GM19328 (cell line): ENCODE measurements at regions not wholly inside any gene's neighbourhood (a gene's known extent, or its start where the extent isn't known, plus 50 kb on each side); places are given as distances from the start of the nearest gene placed in this dataset.

Experiments used
- ATAC-seq: cut with Tn5 transposase; IDR thresholded peaks from one replicate; pipeline ENCODE4 v1.9.1; 2021; ENCODE audit warnings: mild to moderate bottlenecking, moderate library complexity; ENCODE audit not compliant: unreplicated experiment

DNA sequence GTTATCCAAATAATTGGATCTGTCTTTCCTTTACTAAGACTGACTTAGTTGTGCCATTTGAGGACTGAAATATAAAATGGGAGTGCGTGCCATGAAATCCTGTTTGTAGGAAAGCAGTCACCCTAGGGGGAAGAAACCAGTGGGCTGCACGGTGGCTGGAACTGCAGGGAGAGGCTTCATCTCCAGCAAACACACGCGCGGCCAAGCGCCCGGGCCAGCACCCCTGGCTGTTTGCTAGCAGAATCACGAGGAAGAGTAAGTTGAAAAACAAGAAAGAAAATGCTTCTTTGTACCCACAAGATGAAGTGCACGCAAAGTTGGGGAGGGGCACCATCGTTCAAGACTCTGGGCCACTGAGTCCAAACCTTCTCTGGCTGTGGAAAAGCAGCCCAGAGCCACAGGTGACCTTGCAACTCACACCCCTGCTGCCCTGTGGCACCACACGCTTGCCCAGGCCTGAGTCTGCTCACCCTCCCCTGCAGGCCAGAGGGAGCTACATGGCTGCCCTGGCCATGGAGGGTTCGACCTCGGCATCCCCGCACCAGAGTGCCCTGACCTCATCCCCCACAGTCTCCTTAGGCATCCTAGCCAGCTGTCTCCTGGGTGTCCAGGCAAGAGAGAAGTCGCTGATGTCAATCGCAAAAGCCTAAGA is 55.2 kb downstream of the IRX2 start:
- no peak for ATAC-seq

DNA sequence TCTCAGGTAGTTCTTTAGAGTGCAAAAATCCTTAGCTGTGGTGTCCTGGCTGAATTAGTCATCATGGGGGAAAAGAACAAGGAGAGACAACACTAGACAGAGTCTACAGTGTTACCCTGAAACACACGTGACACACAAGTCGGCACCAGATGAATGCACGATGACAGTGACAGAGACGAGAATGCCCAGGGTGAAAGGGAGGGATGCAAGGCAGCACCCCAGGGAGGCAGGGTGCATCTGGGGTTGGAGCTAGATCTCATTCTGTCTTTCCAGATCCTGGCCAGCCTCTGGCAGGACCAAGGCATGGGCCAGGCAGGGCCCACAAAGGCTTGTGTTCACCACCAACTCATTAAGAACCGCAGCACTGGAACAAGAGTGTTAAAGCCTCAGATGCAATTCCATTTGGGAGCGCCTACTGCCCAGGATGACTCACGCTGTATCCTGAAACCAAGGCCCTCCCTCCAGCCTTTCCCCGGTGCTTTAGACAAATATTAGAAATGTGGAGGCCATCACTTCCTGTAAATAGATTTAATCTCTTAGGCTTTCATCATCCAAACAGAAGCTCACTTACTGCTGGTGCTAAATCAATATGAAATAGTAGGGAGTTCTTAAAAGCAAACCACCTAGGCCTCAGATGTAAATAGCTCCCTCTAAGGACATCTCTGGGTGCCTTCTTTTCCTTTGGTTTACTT is 56.1 kb downstream of the IRX2 start:
- ATAC-seq = no peak

DNA sequence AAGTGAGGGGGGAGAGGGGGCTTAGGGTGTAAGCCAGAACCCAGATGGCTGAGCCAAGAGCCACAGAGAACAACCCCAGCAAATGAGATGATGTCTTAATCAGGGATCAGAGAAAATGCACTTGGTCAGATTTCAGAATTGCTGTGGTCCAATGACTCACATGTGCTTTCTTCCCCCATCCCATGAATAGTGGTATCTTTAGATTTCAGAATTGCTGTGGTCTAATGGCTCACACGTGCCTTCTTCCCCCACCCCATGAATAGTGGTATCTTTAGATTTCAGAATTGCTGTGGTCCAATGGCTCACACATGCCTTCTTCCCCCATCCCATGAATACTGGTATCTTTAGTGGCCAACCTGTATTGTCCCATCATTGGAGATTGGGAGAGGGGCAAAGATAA is 59.9 kb downstream of the IRX2 start:
- ATAC-seq = no peak

DNA sequence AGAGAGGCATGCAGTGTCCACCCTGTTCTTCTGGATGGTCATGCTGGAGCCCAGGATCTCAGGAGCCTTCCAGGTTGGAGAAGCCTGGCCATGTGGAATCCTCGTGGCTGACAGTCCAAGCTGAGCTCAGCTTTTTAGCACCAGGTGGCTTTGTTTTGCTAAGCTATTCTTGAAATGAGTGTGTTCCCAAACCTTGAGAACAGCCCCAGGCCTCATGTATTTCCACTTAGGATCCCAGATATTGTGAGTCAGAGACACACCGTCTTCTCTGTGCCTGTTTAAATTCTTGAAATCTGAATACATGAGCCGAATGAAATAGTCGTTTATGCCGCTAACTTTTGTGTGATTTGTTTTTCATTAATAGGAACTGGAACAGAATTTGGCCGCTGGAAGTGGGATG is 61.2 kb downstream of the IRX2 start:
- no peak for ATAC-seq

DNA sequence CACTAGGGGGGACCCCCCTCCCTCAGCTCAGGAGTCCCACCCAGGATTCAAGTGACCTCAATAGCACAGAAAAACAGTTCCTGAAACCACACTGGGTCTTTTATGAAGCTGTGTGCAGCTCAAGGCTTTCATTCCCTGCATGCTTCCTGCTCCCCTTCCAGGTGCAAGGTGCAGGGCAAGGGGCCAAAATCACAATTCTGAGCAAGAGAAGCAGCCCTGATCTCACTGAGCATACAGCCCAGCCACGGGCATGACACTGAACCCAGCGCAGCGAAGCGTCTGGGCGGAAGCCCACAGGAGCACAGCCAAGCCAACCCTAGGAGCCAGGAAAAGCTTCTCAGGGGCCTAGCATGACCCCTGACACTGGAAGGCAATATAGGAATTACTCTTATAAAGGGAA is 62.9 kb downstream of the IRX2 start:
- ATAC-seq = no peak

DNA sequence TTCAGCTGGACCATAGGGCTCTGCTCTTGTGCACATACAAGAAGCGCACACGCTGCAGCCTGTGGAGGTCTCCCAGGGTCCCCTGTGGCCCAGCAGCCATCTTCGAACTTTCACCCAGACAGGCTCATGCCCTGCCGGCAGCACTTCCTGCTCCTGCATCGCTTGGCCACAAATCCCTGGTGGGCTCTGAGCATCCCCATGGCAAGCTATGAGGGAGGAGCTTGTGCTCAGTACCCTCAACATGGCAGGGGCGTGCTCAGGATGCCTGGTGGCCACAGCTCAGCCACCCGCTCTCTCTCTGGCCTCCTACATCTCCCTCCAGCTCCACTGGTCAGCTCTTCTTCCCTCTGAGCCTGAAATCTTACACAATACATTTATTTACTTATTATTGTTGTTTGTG is 63.7 kb downstream of the IRX2 start:
- no peak for ATAC-seq

DNA sequence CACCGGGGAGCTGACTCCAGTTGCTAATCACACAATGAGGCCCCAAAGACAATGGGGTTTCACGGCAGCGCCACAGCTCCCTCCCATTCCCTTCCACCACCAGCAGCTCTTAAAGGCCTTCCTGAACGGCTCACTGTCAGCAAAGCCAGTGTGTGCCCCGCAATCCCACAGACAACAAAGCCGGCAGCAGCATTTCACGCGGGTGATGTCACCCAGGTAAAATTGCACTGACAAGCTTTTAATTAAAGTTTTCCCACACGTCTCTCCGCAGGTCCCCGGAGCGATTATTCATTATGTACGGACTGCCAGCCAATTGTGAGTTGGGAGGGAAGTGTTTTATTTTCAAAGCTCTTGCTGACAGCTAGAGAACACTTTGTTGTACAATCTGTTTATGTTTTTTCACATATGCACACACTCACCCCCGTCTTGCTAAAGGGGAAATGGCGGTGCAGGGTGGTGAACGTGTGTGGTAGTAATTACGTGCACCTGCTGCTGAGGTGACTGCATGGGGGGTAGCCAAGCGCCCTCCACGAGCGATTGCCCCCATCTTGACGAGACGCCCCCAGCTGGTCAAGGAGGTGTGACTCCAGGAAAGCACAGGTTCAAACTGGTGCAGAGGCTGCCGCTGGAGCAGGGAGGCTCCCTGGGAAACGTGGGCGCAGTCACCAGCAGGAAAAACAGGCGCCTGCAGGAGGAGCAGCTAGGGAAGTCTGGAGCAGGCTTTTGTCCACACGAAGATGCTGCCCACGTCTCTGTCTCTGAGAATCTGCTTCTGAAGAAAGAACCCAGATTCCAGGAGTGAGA is 65.0 kb downstream of the IRX2 start:
- ATAC-seq = no peak

DNA sequence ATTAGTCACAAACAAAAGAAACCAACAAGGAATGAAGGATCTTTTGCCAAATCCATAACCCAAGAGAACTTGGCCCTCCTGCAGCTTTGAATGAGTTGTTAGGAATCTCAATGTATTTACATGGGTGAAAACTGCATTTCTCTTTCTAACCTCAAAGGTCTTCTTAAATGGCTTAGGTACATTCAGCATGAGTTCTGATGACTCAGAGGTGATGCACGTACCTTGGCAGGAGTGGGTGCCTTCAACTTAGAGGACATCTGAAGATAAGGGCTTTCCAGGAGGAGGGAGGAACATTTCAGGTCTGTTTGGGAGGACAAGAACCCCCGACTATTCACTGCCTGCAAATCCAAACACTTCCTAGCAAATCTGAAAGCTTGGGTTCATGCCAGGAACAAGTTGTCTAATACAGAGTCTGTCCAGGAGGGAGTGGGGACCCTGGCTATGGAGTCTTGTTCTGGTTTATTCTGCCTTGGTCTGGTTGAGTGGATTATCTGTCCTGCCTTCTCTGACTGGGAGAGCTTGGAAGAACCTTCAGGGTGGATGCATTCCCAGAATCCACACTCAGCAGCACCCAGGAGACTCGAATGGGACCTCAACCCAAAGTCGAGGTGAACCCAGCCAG is 65.7 kb downstream of the IRX2 start:
- ATAC-seq = no peak

DNA sequence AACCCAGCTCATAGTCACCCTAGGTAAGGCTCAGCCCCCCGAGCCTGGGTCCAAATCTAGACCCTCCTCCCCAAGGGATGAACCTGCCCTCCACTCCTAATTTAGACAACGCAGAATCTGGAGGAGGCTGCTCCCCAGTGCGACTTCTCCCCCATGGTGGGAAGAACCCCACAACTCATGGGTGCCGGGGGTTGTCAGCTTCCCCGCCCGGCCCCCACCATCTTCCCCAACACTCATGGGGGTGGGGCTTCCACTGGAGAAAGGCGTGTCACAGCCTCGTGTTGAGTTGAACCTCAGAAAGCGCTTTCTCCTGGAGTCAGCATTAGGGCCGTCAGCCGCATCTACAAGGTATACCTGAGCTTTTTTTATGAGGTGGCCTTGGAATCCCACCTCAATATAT is 66.9 kb downstream of the IRX2 start:
- ATAC-seq = no peak

DNA sequence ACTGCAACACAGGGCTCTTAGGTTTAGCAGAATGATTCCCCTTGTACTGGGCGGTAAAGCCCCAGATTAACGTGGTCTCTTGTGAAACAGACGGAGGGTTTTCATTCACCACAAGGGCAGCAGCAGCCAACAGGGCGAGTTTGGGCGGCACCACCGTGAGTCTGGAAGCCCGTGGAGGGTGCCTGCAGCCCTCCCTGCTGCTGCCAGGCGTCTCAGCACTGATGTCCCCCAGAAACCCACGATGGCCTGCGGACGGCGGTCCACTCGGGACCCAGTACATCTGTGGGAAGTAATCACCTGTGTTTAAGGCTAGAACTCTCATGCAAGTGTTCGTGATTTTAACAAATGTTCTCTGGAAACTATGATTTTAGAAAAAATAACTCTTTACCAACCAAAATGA is 67.8 kb downstream of the IRX2 start:
- ATAC-seq = no peak

DNA sequence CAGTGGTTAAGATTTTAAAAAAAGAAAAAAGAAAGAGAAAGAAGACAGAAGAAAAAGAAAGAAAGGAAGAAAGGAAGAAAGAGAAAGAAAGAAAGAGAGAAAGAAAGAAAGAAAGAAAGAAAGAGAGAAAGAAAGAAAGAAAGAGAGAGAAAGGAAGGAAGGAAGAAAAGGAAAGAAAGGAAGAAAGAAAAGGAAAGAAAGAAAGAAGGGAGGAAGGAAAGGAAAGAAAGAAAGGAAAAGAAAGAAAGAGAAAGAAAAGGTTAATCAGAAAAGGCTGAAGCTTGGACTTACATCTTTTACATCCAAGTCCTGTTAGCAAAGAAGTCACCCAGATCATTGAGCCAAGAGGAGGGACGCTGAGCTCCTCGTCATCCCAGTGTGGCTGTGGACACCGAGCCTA is 70.0 kb downstream of the IRX2 start:
- no peak for ATAC-seq

DNA sequence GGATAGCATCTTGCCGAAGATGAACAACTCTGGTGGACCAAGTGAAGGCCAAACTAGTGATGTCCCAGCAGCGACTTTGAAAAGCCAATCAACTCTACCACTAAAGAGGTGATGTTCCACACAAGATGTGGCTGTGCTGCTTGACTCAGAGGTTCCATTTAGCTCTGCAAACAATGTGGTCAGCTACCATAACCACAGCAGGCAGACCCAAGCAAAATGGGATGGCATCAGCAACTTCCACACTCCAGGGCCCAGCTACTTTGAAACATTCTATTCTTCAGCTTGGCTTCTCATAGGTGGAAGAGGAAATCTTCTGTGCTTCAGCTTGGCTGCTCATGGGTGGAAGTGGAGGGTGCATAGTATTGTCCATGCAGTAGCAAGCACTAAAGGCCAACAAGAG is 70.5 kb downstream of the IRX2 start:
- no peak for ATAC-seq

DNA sequence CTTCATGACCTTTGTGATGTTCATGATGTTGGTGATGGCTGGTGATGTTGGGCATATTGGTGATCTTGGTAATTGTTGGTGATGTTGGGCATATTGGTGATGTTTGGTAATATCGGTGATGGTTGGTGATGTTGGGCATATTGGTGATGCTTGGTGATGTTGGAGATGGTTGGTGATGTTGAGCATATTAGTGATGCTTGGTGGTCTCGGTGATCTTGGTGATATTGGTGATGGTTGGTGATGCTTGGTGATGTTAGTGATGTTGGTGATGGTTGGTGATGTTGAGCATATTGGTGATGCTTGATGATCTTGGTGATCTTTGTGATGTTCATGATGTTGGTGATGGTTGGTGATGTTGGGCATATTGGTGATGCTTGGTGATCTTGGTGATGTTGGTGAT is 73.8 kb downstream of the IRX2 start:
- no peak for ATAC-seq

DNA sequence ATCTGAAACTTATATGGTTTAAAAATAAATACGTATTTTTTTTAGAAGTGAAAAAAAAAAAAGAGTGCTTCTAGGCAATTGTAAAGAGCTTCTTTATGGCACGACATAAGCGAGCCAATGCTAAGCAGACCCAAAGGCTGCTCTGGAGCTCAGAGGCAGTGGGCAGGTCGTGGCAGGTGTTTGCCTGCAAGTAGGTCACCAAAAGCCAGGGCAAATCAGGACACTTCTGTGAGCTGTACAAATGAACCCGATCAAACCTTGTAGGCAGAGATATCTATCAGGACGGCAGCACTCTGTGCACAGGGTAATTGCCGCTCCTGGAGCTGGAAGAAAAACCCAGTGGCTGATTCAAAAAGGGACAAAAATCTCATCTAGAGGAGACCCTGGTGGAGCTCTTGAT is 75.9 kb downstream of the IRX2 start:
- ATAC-seq = no peak

DNA sequence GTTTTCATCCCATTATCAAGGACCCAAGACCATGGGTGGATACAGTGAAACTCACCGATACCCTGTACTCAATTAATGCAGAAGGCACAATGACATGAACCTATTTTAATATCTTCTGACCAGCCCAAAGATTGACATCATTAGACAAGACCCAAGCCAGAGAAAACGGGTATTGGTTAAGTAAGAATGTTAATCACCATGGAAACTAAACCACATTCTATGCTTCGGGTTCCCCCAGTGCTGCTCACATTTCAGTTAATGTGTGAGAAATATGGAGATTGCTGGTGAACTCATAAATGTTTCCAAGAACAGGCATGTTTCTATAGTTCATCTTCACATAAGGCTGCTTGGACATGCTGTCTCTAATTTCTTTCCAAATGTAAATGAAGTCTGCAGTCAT is 77.0 kb downstream of the IRX2 start:
- ATAC-seq = no peak

DNA sequence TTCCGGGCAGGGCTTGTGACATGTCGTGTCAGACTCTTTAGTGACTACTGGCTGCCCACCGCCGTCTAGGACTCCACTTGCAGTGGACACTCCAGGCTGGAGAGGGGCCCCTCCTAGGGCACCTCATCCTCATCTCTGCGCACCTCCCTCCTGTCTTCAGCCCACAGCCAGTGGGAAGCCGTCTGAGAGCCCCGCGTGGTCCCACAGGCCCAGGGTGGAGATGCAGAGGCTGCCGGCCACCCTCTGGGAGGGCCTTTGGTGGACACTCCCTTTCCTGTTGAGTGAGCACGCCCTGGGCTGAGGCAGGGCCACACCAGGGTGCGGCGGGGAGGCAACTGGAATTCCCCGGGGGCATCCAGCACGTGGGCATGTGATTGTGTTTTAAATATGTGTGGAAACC is 80.5 kb downstream of the IRX2 start:
- no peak for ATAC-seq

DNA sequence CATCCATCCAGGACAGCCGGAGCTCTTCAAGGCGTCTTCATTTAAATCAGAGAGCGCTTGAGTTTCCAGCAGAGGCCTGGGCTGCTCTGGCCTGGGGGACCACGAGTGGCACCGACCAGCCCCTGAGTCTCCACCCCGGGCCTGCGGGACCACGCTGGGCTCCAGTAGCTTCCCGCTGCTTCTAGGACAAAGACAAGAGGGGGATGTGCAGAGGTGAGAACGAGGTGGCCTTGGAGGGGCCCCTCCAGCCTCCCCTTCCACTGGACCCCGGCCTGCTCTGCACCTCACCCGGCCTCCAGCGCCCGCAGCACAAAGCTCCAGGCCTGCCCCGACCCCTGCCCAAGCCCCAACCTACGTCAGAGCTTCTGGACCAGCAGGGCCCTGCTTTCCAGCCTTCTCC is 81.6 kb downstream of the IRX2 start:
- no peak for ATAC-seq

DNA sequence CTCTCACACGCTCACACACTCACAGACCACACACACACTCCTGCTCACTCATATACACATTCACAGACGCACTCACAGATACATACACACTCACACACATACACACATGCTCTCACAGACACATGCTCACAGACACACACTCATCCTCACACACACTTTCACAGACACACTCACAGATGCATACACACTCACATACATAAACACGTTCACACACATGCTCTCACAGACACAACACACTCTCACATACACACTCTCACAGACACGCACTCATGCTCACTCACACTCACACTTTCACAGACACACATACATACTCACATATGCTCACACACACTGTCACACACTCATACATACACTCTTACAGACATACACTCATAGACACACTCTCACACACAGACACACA is 82.2 kb downstream of the IRX2 start:
- no peak for ATAC-seq

DNA sequence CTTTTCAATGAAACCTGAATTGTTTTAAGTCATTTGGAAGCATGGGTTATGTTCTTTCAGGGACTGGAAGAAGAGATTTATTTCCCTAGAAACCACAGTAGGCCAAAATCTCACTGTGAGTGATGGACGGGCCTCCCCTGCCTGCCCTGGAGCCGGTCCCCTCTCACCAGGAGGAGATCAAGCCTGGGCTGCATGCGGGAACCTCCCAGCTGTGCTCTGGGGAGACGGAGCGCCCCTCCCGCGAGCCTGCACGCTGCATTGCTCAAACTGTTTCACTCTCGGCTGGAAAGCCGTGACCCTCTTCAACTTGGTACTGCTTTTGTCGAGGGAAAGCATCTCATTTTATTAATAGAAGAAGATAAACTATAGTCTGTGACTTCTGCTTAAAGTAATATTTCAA is 85.4 kb downstream of the IRX2 start:
- no peak for ATAC-seq

DNA sequence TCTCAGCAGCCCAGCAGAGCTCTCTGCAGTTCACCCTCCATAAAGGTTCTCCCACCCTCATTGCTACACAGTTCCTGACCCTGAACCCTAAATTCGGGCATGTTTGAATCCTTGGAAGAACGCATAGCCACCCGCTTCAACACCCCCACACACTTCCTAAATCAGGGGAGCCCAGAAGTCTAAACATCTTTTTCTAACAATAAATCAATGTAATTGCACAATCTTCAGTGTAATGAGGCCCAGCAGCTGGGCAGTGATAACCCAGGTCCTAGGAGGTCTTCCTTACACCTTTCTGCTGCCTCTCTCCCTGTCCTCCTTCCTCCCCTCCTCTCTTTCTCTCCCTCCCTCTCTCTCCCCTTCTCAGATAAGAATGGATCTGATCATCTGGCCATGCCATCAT is 88.0 kb downstream of the IRX2 start:
- no peak for ATAC-seq

DNA sequence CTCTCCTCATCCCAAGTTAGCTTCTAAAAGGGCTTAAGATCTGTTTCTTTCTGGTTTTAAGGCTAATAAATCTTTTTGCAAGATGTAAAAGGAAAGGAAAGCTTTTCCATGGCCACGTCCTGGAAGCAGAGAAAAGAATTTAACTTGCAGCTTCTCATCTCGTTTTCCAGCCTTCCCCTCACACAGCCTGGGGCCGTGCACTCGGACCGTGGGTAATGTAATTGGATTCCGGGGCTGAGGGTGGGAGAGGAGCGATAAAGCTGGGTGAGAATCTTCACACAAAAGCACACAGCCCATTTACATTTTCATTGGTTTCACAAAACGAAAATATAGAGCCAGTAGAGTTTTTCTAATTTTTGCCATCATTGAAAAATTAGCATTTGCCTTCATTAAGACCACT is 91.2 kb downstream of the IRX2 start:
- ATAC-seq = no peak
